HG03039 (cell line): ENCODE measurements at regions not wholly inside any gene's neighbourhood (a gene's known extent, or its start where the extent isn't known, plus 50 kb on each side); places are given as distances from the start of the nearest gene placed in this dataset.
"Not testable (repeated sequence)": the region's sequence is repeated elsewhere in the genome, so short reads cannot be mapped to it uniquely, and the experiment has no call there.

Source experiments
- ATAC-seq: cut with Tn5 transposase; IDR thresholded peaks from one replicate; pipeline ENCODE4 v1.9.1; 2021; ENCODE audit warnings: mild to moderate bottlenecking, moderate library complexity; ENCODE audit not compliant: unreplicated experiment

GRCh38 chr4:110424144-110424543 is 51.8 kb upstream of the ENPEP start:
- no peak for ATAC-seq

GRCh38 chr4:110418641-110419040 is 57.3 kb upstream of the ENPEP start:
- ATAC-seq, result no peak

- no peak for ATAC-seq
These were observed 58.8 kb upstream of the ENPEP start for GRCh38 chr4:110417136-110417535.

GRCh38 chr4:110415478-110415877 is 60.5 kb upstream of the ENPEP start:
- no peak for ATAC-seq

GRCh38 chr4:110415041-110415440 is 60.9 kb upstream of the ENPEP start:
- no peak for ATAC-seq

GRCh38 chr4:110414561-110414920 is 61.4 kb upstream of the ENPEP start:
- ATAC-seq, result no peak

GRCh38 chr4:110413807-110414560 is 62.0 kb upstream of the ENPEP start:
- ATAC-seq, result not testable (repeated sequence)

GRCh38 chr4:110412354-110413065 is 63.4 kb upstream of the ENPEP start:
- ATAC-seq, result no peak

GRCh38 chr4:110411574-110412011 is 64.4 kb upstream of the ENPEP start:
- no peak for ATAC-seq

- ATAC-seq, result not testable (repeated sequence)
These were observed 64.9 kb upstream of the ENPEP start for GRCh38 chr4:110410853-110411573.

- ATAC-seq, result no peak
These were observed 75.9 kb upstream of the ENPEP start for GRCh38 chr4:110400086-110400485.

GRCh38 chr4:110399046-110399445 is 76.9 kb upstream of the ENPEP start:
- not testable (repeated sequence) for ATAC-seq

- no peak for ATAC-seq
These were observed 79.0 kb upstream of the ENPEP start for GRCh38 chr4:110396963-110397362.

- ATAC-seq, result no peak
These were observed 80.5 kb upstream of the ENPEP start for GRCh38 chr4:110395421-110395820.

GRCh38 chr4:110394871-110395270 is 81.1 kb upstream of the ENPEP start:
- ATAC-seq, result no peak

- ATAC-seq, result no peak
These were observed 94.2 kb upstream of the ENPEP start for GRCh38 chr4:110381784-110382183.

GRCh38 chr4:110372485-110372884 is 103.5 kb upstream of the ENPEP start:
- ATAC-seq, result no peak

GRCh38 chr4:110371016-110371770 is 104.8 kb upstream of the ENPEP start:
- ATAC-seq, result no peak

GRCh38 chr4:110368409-110368808 is 107.5 kb upstream of the ENPEP start:
- ATAC-seq, result no peak

- ATAC-seq, result no peak
These were observed 108.8 kb upstream of the ENPEP start for GRCh38 chr4:110367156-110367555.

GRCh38 chr4:110365761-110366160 is 110.2 kb upstream of the ENPEP start:
- no peak for ATAC-seq
